Esophagus squamous epithelium (tissue), 5 donors: ENCODE measurements at regions not wholly inside any gene's neighbourhood (a gene's known extent, or its start where the extent isn't known, plus 50 kb on each side); places are given as distances from the start of the nearest gene placed in this dataset.

ENCODE experiments used
- DNase-seq: peaks from one replicate; lab custom pipeline; 2025; lab: John Stamatoyannopoulos, UW
- H3K27ac ChIP-seq, 4 donors: fragments of 200-600 bp; sonication (generic); one replicate each; pipeline ENCODE4 v1.5.1; 2016 to 2019; ENCODE audit warnings: mild to moderate bottlenecking in 1 of 4
- H3K27me3 ChIP-seq, 4 donors: fragments of 200-600 bp; sonication (generic); 1 replicate in 3 of 4; 2 replicates in 1 of 4; pipeline versions ENCODE4 v1.5.1 to v1.6.0; 2017 to 2021; ENCODE audit warnings: antibody characterized with exemption in 1 of 4
- H3K36me3 ChIP-seq, 3 donors: fragments of 200-600 bp; sonication (generic); one replicate each; pipeline ENCODE4 v1.5.1; 2016 to 2019
- H3K4me1 ChIP-seq, 3 donors: fragments of 200-600 bp; sonication (generic); one replicate each; pipeline ENCODE4 v1.5.1; 2017 to 2019
- H3K4me3 ChIP-seq, 4 donors: fragments of 200-600 bp; sonication (generic); 1 replicate in 3 of 4; 2 replicates in 1 of 4; pipeline ENCODE4 v1.5.1; 2016 to 2019; ENCODE audit warnings: mild to moderate bottlenecking in 2 of 4, moderate library complexity in 1 of 4
- H3K9me3 ChIP-seq, 3 donors: fragments of 200-600 bp; sonication (generic); one replicate each; pipeline ENCODE4 v1.5.1; 2016 to 2019
- POLR2A ChIP-seq, 4 donors: fragments of 450-650 bp; IDR thresholded peaks; one replicate each; pipeline ENCODE4 v1.6.1; 2017; ENCODE audit warnings: antibody characterized with exemption in 4 of 4, mild to moderate bottlenecking in 4 of 4, moderate library complexity in 3 of 4
- WGBS, 2 donors: methylation state at CpG; one replicate each; pipeline ENCODE4 v1.1.5; 2018; 5-methylcytosine and 5-hydroxymethylcytosine counted together
- intact Hi-C: fragments of 100-400 bp; cut with DNase I; formaldehyde crosslinking; loops from one replicate; pipeline ENCODE4 v1.15.0; 2022
- TF ChIP-seq, protein P1 (sequence below), 6 experiments: fragments of 450-650 bp in 4 of 6; fragments of 200-600 bp in 2 of 6; sonication (generic) in 2 of 6; IDR thresholded peaks; one replicate each; pipeline ENCODE4 v1.5.1; 2016 to 2019; ENCODE audit warnings: antibody characterized with exemption in 6 of 6, mild to moderate bottlenecking in 4 of 6, moderate library complexity in 4 of 6
- donor health status: DM: yes; HTN: yes; CAD: no.

DNA sequence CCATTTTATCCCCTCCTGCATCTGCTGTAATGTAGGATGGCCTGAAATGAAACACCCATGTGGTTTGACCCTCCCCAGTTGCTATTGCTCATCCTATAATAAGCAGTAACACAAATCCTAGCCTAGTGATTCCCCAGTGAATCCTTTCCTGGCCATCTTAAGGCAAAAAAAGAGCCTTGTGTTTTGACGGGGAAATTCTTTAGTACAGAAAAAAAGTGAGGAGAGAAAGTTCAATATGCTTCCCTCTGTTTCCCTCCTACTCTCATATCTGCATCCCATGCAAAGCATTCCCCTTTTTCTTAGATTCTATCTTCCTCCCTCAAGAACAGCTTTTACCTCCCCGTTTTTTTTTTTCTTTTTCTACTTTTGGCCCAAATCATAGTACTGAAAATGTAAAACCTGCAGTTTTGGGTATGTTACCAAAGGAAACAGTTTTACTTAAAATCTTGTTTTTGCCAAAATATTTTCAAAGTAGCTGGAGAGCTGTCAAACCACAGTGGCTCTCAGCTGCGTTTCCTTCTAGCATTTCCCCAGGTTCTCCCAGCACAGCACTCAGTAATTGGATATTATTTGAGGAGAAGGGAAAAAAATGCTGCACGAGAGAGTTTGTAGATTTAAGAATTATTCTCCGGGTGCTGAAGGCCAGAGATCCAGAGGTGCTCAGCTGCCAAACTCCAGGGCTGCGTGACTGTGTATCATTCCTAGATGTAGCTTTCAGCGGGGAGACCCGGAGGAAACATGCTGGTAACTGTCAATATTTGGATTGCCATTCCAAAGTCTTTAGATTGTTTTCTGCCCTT lies 321.4 kb downstream of the NPR3 start:
- TF ChIP-seq, protein P1, sequence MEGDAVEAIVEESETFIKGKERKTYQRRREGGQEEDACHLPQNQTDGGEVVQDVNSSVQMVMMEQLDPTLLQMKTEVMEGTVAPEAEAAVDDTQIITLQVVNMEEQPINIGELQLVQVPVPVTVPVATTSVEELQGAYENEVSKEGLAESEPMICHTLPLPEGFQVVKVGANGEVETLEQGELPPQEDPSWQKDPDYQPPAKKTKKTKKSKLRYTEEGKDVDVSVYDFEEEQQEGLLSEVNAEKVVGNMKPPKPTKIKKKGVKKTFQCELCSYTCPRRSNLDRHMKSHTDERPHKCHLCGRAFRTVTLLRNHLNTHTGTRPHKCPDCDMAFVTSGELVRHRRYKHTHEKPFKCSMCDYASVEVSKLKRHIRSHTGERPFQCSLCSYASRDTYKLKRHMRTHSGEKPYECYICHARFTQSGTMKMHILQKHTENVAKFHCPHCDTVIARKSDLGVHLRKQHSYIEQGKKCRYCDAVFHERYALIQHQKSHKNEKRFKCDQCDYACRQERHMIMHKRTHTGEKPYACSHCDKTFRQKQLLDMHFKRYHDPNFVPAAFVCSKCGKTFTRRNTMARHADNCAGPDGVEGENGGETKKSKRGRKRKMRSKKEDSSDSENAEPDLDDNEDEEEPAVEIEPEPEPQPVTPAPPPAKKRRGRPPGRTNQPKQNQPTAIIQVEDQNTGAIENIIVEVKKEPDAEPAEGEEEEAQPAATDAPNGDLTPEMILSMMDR (IDR thresholded peaks at IDR 0.05): no peak
- TF ChIP-seq POLR2A (IDR thresholded peaks at IDR 0.05): no peak
- H3K9me3 ChIP-seq: no peaks in the 10 kb centered on the region
- no peak overlapping the region for H3K27ac ChIP-seq
- no peaks in the 10 kb centered on the region for H3K36me3 ChIP-seq
- no peaks in the 10 kb centered on the region for H3K27me3 ChIP-seq
- no peak overlapping the region for H3K4me3 ChIP-seq
- no peak for DNase-seq
- intact Hi-C loops: no loop called here
- whole genome bisulfite sequencing, 2 donors: 49 to 57% methylated on average over 6 to 8 of the region's 8 CpGs
- H3K4me1 ChIP-seq: no peaks in the 10 kb centered on the region

DNA sequence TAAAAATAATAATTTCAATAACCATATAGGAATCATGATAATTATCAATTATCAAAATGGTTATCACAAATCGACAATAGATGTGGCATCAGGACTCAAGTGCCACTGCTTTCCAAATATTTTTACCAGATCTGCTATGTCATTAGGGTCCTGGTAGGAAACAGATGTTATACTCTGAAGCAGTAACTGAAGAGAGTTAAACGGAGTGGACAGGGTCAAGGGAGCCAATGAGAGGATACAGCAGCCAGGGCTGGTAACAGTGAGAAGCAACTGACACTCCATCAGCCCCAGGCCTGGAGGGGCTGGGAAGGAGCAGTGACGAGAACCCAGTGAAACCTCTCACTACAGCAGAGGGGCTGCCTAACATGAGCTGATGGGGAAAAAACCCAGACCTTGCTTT lies 322.4 kb downstream of the NPR3 start:
- Histone ChIP-seq H3K36me3 (no peaks in the 10 kb centered on the region), H3K27ac (no peak overlapping the region), H3K4me1 (no peaks in the 10 kb centered on the region), H3K9me3 (no peaks in the 10 kb centered on the region), H3K27me3 (no peaks in the 10 kb centered on the region), H3K4me3 (no peak overlapping the region)
- 51 to 89% methylated on average over 3 of the region's 3 CpGs for WGBS, 2 donors
- no peak for DNase-seq
- TF ChIP-seq POLR2A (IDR thresholded peaks at IDR 0.05): no peak
- TF ChIP-seq, protein P1 (IDR thresholded peaks at IDR 0.05): no peak
- intact Hi-C loops: no loop called here

DNA sequence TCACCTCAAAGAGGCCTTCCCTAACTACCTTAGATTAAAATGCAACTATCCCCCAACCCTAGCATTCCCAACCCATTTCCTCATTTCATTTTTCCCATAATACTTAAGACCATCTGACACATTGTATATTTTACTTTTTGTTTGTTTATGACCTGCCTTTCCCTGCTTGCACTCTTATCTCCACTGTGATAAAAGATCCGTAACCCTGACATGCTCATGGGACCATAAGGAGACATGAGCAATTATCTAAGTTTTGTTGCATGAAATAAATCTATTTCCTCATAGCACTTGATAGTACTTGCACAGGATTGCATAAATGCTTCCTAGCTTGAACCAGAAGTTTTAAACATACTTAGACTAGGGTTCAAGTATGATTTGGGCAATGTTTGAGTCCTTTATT lies 323.7 kb downstream of the NPR3 start:
- WGBS, 2 donors: 55 to 96% methylated on average over 1 of the region's 1 CpG
- no peaks in the 10 kb centered on the region for H3K27me3 ChIP-seq
- TF ChIP-seq, protein P1 (IDR thresholded peaks at IDR 0.05): no peak
- no peak for TF ChIP-seq POLR2A (IDR thresholded peaks at IDR 0.05)
- intact Hi-C loops: no loop called here
- H3K27ac ChIP-seq: no peak overlapping the region
- H3K36me3 ChIP-seq: no peaks in the 10 kb centered on the region
- H3K4me3 ChIP-seq: no peak overlapping the region
- H3K4me1 ChIP-seq: no peaks in the 10 kb centered on the region
- no peak for DNase-seq
- H3K9me3 ChIP-seq: no peaks in the 10 kb centered on the region

DNA sequence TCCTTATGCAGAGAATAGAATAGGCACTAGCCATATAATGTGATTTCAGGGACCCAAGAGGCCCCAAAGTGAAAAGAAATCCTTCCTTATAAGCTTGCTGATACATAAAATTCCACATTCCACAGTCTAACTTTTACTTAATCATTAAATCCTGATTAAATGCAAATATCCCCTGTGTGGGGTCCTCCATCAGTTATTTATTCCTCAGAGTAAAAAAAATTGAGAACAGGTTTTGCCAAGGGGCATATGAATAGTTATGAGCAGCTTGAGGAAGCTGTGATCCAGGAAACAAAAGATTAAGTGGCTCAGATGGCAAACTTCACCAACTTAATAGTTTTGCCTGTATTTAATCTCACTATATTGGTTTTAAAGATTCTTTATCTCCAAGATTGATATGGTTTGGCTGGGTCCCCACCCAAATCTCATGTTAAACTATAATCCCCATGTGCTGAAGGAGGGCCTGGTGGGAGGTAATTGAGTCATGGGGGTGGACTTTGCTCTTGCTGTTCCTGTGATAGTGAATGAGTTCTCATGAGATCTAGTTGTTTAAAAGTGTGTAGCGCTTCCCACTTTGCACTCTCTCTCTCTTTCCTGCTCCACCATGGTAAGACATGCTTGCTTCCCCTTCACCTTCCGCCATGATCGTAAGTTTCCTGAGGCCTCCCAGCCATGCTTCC lies 324.9 kb downstream of the NPR3 start:
- TF ChIP-seq, protein P1 (IDR thresholded peaks at IDR 0.05): no peak
- no peak for TF ChIP-seq POLR2A (IDR thresholded peaks at IDR 0.05)
- intact Hi-C loops: no loop called here

DNA sequence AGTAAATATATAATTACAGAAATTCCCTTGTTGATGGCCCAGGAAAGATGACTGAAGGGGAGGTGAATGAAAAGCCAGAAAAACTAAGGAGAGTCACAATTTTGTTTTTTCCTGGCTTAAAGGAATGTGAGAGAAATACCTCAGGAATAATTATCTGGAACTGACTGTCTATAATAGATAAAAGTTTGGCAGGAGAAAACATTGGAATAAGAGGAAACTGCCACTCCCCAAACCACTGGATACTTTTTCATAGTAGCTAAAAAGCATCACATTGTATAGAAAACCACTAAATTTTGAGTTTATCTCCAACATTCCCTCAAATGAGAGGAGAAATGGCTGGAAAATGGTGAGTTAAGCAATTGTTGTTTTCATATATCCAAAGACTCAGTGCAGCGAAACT lies 326.0 kb downstream of the NPR3 start:
- no peak for TF ChIP-seq POLR2A (IDR thresholded peaks at IDR 0.05)
- TF ChIP-seq, protein P1 (IDR thresholded peaks at IDR 0.05): no peak
- Histone ChIP-seq H3K9me3 (peaks cover 0 to 16% (median 14%) of the 10 kb centered on the region in 3 donors), H3K4me1 (no peaks in the 10 kb centered on the region), H3K27ac (no peak overlapping the region), H3K4me3 (no peak overlapping the region), H3K36me3 (no peaks in the 10 kb centered on the region), H3K27me3 (no peaks in the 10 kb centered on the region)
- WGBS, 2 donors: 72 to 80% methylated on average over 1 of the region's 1 CpG
- DNase-seq: no peak
- intact Hi-C loops: no loop called here

More for the DNA sequence above, 324.9 kb downstream of the NPR3 start:
- Histone ChIP-seq H3K4me3 (no peak overlapping the region), H3K27me3 (no peaks in the 10 kb centered on the region), H3K9me3 (peaks cover 0 to 9% (median 7%) of the 10 kb centered on the region in 3 donors), H3K36me3 (no peaks in the 10 kb centered on the region), H3K4me1 (no peaks in the 10 kb centered on the region), H3K27ac (no peak overlapping the region)
- DNase-seq: no peak
- WGBS, 2 donors: 94 to 96% methylated on average over 3 of the region's 3 CpGs
